ENCODE measurements at regions not wholly inside any gene's neighbourhood (a gene's known extent, or its start where the extent isn't known, plus 50 kb on each side); places are given as distances from the start of the nearest gene placed in this dataset.

GRCh38 chr3:31135546-31135945, 241.1 kb upstream of the GADL1 start:
- TF ChIP-seq EZH2 (IDR thresholded peaks at IDR 0.05; ENCODE audit: insufficient read depth, poor library complexity, severe bottlenecking) (no peak), EZH2phosphoT487 (IDR thresholded peaks at IDR 0.05; ENCODE audit: insufficient read depth, low read depth) (no peak)

Data from GM23248 (cell line).